Prostate gland (tissue), 2 donors: ENCODE measurements at regions not wholly inside any gene's neighbourhood (a gene's known extent, or its start where the extent isn't known, plus 50 kb on each side); places are given as distances from the start of the nearest gene placed in this dataset.

Experiments used
- CTCF ChIP-seq, 4 experiments: fragments of 200-600 bp in 2 of 4; fragments of 450-650 bp in 2 of 4; sonication (generic) in 2 of 4; IDR thresholded peaks; 1 replicate in 3 of 4; 2 replicates in 1 of 4; pipeline ENCODE4 v1.5.1; 2016 to 2019; ENCODE audit warnings: antibody characterized with exemption in 4 of 4, mild to moderate bottlenecking in 2 of 4, moderate library complexity in 2 of 4
- POLR2A ChIP-seq: fragments of 450-650 bp; IDR thresholded peaks from one replicate; pipeline ENCODE4 v1.6.1; 2016; ENCODE audit warnings: antibody characterized with exemption, mild to moderate bottlenecking

- TF ChIP-seq CTCF (IDR thresholded peaks at IDR 0.05) (no peak), POLR2A (no peak)
Measured at GRCh38 chr6:147651249-147652063, 143.0 kb downstream of the SAMD5 start.
